ENCODE measurements at regions not wholly inside any gene's neighbourhood (a gene's known extent, or its start where the extent isn't known, plus 50 kb on each side); places are given as distances from the start of the nearest gene placed in this dataset.

DNA sequence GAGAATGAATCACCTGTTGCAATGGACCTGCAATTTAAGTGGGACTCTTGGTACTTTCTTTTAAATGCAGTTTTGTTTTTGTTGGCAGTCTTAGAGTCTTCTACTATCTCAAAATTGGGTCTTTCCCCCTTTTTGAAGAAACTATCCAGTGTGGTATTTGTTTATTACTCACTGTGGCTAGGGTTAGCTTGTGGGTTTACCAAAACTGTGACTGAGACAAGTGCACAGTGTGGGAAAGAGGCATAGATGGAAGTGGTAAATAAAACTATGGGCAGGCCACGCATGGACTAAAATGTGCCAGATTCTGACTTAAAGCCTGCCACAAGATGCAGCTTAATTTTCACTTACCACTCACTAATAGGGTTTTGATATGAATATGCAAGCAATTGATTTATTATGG lies 1441.7 kb downstream of the PLA2G4A start:
- 70 to 90% methylated on average over 1 of the region's 1 CpG for WGBS, 2 donors
- H3K27me3 ChIP-seq (ENCODE audit: control insufficient read depth in 1 of 2, insufficient read depth in 2 of 2, low read length in 2 of 2) = no peaks in the 10 kb centered on the region
- no peaks in the 10 kb centered on the region for H3K4me1 ChIP-seq (ENCODE audit: control insufficient read depth in 2 of 2, insufficient read depth in 2 of 2, low read length in 1 of 2)
- no peak overlapping the region for H3K27ac ChIP-seq (ENCODE audit: low read depth in 2 of 2, low read length in 1 of 2)
- no peaks in the 10 kb centered on the region for H3K36me3 ChIP-seq (ENCODE audit: control insufficient read depth in 2 of 2, insufficient read depth in 2 of 2, low read length in 1 of 2)
- H3K4me3 ChIP-seq (ENCODE audit: low read depth in 1 of 2, low read length in 2 of 2) = no peak overlapping the region
- H3K9me3 ChIP-seq (ENCODE audit: control insufficient read depth in 2 of 2, insufficient read depth in 1 of 2, low read depth in 1 of 2, low read length in 1 of 2) = peaks cover 0 to 2% of the 10 kb centered on the region in 2 donors

DNA sequence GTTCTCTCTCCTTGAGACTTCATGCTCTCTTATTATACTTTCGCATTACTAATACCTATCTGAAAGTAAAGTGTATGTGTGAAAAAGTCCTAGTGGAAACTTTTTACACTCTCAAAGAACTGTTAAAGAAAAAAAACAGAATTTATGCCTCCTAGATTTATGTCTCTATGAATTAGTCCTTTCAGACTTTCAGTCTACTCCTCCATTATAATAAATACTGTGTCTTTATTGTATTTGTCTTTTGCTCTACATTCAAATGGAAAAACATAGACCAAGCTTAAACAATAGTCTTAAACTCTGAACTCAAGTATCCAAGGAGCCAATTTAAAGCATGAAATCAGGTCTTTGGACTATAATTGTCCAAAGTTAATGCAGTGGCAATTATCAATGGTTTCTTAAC lies 1449.0 kb downstream of the PLA2G4A start:
- Histone ChIP-seq H3K27me3 (ENCODE audit: control insufficient read depth in 1 of 2, insufficient read depth in 2 of 2, low read length in 2 of 2) (no peaks in the 10 kb centered on the region), H3K4me3 (ENCODE audit: low read depth in 1 of 2, low read length in 2 of 2) (no peak overlapping the region), H3K4me1 (ENCODE audit: control insufficient read depth in 2 of 2, insufficient read depth in 2 of 2, low read length in 1 of 2) (no peaks in the 10 kb centered on the region), H3K36me3 (ENCODE audit: control insufficient read depth in 2 of 2, insufficient read depth in 2 of 2, low read length in 1 of 2) (no peaks in the 10 kb centered on the region), H3K27ac (ENCODE audit: low read depth in 2 of 2, low read length in 1 of 2) (no peak overlapping the region), H3K9me3 (ENCODE audit: control insufficient read depth in 2 of 2, insufficient read depth in 1 of 2, low read depth in 1 of 2, low read length in 1 of 2) (no peaks in the 10 kb centered on the region)
- 91 to 94% methylated on average over 1 of the region's 1 CpG for WGBS, 2 donors

DNA sequence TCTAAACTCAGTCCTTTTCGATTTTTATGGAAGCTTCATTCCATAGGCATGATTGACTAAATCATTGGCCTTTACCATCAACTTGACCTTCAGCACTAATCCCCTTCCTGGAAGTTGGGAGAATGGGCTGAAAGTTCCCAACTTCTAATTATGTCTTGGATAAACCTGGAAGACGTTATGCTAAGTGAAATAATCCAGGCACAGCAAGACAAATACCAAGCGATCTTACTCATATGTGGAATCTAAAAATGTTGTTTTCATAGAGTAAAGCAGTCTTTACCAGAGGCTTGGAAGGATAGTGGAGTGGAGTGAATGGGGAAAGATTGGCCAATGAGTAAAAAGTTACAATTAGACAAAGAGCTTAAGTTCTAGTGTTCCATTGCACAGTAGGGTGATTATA lies 1453.2 kb downstream of the PLA2G4A start:
- Histone ChIP-seq H3K4me3 (ENCODE audit: low read depth in 1 of 2, low read length in 2 of 2) (no peak overlapping the region), H3K36me3 (ENCODE audit: control insufficient read depth in 2 of 2, insufficient read depth in 2 of 2, low read length in 1 of 2) (no peaks in the 10 kb centered on the region), H3K9me3 (ENCODE audit: control insufficient read depth in 2 of 2, insufficient read depth in 1 of 2, low read depth in 1 of 2, low read length in 1 of 2) (no peaks in the 10 kb centered on the region), H3K27me3 (ENCODE audit: control insufficient read depth in 1 of 2, insufficient read depth in 2 of 2, low read length in 2 of 2) (no peaks in the 10 kb centered on the region), H3K4me1 (ENCODE audit: control insufficient read depth in 2 of 2, insufficient read depth in 2 of 2, low read length in 1 of 2) (no peaks in the 10 kb centered on the region), H3K27ac (ENCODE audit: low read depth in 2 of 2, low read length in 1 of 2) (no peak overlapping the region)
- WGBS, 2 donors = 59 to 62% methylated on average over 3 of the region's 3 CpGs

DNA sequence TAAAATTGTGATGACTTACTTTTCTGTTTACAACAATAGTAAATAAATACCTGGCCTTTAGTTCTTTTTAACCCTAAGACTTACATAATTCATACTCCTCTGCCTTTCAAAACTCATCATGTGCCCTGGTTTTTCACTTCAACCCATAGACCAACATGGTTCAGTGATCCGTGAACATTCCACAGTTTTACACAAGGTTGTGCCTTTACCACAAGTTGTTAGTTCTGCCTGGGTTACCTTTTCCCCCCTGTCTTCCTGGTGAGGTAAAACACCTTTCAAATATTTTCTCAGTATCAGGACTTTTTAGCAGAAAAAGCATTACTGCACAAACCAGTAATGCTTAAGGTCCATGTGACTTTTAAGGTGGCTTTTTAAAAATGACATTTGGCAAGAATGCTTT lies 1466.4 kb downstream of the PLA2G4A start:
- 74 to 85% methylated on average over 1 of the region's 1 CpG for WGBS, 2 donors

DNA sequence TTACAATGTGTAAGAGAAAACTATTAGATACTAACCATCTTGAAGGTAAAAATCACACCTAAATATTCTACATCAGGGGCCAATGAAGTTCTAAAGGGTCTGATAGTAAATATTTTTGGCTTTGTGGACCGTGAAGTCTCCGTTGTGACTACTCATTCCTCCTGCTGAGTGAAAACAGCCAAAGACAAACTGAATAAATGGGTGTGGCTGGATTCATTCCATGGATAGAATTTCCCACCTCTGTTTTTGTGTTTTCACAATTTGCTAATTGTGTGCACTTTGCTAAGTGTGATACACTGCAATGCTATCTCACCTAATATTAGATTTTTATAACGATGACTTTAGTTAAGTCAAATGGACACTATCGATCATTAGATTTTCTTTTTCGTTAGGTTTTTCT lies 1474.0 kb downstream of the PLA2G4A start:
- 72 to 76% methylated on average over 5 of the region's 5 CpGs for WGBS, 2 donors
- Histone ChIP-seq H3K4me1 (ENCODE audit: control insufficient read depth in 2 of 2, insufficient read depth in 2 of 2, low read length in 1 of 2) (no peaks in the 10 kb centered on the region), H3K9me3 (ENCODE audit: control insufficient read depth in 2 of 2, insufficient read depth in 1 of 2, low read depth in 1 of 2, low read length in 1 of 2) (no peaks in the 10 kb centered on the region), H3K36me3 (ENCODE audit: control insufficient read depth in 2 of 2, insufficient read depth in 2 of 2, low read length in 1 of 2) (no peaks in the 10 kb centered on the region), H3K4me3 (ENCODE audit: low read depth in 1 of 2, low read length in 2 of 2) (no peak overlapping the region), H3K27ac (ENCODE audit: low read depth in 2 of 2, low read length in 1 of 2) (no peak overlapping the region), H3K27me3 (ENCODE audit: control insufficient read depth in 1 of 2, insufficient read depth in 2 of 2, low read length in 2 of 2) (no peaks in the 10 kb centered on the region)

More for the DNA sequence above, 1466.4 kb downstream of the PLA2G4A start:
- Histone ChIP-seq H3K27ac (ENCODE audit: low read depth in 2 of 2, low read length in 1 of 2) (no peak overlapping the region), H3K4me1 (ENCODE audit: control insufficient read depth in 2 of 2, insufficient read depth in 2 of 2, low read length in 1 of 2) (no peaks in the 10 kb centered on the region), H3K9me3 (ENCODE audit: control insufficient read depth in 2 of 2, insufficient read depth in 1 of 2, low read depth in 1 of 2, low read length in 1 of 2) (no peaks in the 10 kb centered on the region), H3K27me3 (ENCODE audit: control insufficient read depth in 1 of 2, insufficient read depth in 2 of 2, low read length in 2 of 2) (no peaks in the 10 kb centered on the region), H3K4me3 (ENCODE audit: low read depth in 1 of 2, low read length in 2 of 2) (no peak overlapping the region), H3K36me3 (ENCODE audit: control insufficient read depth in 2 of 2, insufficient read depth in 2 of 2, low read length in 1 of 2) (no peaks in the 10 kb centered on the region)

DNA sequence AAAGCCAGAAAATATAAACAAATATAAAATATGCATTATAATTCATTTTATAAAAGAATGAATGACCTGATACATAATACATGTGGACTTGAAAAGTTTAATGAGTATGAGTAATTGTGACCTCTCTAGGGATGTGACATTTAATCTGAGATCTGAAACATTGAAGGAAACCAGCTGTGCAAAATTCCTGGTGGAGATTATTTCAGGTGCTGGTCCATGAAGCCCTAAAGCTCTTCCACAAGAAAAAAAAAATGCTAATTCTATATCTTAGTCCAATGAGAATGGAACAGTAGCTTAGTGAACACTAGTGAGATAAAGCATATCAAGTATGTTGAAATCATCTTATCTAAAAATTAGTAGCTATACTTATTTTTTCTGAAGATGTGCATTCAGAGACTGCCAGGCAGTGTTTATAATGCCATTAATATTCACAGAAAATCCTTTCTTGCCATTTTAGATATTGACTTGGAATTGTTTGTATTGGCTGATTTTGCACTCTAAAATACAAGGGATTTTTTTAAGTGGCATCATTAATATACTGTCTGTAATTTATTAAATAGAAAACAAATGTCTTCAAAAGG lies 1485.9 kb downstream of the PLA2G4A start:
- no peak overlapping the region for H3K4me3 ChIP-seq (ENCODE audit: low read depth in 1 of 2, low read length in 2 of 2)

DNA sequence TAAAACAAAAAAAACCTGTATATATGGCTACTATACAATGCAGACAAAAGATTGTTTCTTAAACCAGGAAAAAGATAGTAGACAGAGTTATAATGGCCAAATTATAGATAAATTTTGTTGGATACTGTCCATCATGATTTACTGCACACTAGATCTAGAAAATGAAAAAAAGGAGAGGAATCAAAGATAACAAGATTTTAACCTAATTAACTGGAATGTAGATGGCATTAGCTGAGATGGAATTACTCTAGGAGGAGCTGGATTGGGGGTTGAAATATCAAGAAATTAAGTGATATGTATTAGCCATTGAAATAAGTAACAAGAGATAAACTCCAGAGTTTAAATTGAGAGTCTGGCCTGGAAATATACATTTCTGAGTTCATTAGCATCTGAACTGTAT lies 1489.1 kb downstream of the PLA2G4A start:
- no peak overlapping the region for H3K4me3 ChIP-seq (ENCODE audit: low read depth in 1 of 2, low read length in 2 of 2)
- no peaks in the 10 kb centered on the region for H3K27me3 ChIP-seq (ENCODE audit: control insufficient read depth in 1 of 2, insufficient read depth in 2 of 2, low read length in 2 of 2)
- no peaks in the 10 kb centered on the region for H3K9me3 ChIP-seq (ENCODE audit: control insufficient read depth in 2 of 2, insufficient read depth in 1 of 2, low read depth in 1 of 2, low read length in 1 of 2)
- no peak overlapping the region for H3K27ac ChIP-seq (ENCODE audit: low read depth in 2 of 2, low read length in 1 of 2)
- H3K36me3 ChIP-seq (ENCODE audit: control insufficient read depth in 2 of 2, insufficient read depth in 2 of 2, low read length in 1 of 2) = no peaks in the 10 kb centered on the region
- no peaks in the 10 kb centered on the region for H3K4me1 ChIP-seq (ENCODE audit: control insufficient read depth in 2 of 2, insufficient read depth in 2 of 2, low read length in 1 of 2)

More for the DNA sequence above, 1485.9 kb downstream of the PLA2G4A start:
- Histone ChIP-seq H3K9me3 (ENCODE audit: control insufficient read depth in 2 of 2, insufficient read depth in 1 of 2, low read depth in 1 of 2, low read length in 1 of 2) (no peaks in the 10 kb centered on the region), H3K36me3 (ENCODE audit: control insufficient read depth in 2 of 2, insufficient read depth in 2 of 2, low read length in 1 of 2) (no peaks in the 10 kb centered on the region), H3K4me1 (ENCODE audit: control insufficient read depth in 2 of 2, insufficient read depth in 2 of 2, low read length in 1 of 2) (no peaks in the 10 kb centered on the region), H3K27me3 (ENCODE audit: control insufficient read depth in 1 of 2, insufficient read depth in 2 of 2, low read length in 2 of 2) (no peaks in the 10 kb centered on the region), H3K27ac (ENCODE audit: low read depth in 2 of 2, low read length in 1 of 2) (no peak overlapping the region)

DNA sequence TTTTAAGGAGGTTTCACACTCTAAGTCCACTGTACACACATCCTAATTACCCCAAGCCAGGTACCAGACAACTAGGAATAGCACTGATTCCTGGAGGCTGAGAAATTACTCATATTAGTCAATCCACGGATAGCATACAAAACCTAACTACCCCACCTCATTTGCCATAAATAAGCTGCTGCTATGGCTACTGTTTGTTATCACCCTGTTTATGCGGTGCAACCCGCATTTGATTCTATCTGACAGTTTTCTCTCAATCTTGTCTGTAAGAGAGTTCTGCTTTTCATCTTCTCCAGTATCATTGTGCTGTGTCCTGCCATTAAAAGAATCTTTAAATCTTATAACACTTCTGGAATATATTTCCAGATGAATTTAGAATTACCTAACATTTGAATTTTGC lies 1496.5 kb downstream of the PLA2G4A start:
- Histone ChIP-seq H3K4me1 (ENCODE audit: control insufficient read depth in 2 of 2, insufficient read depth in 2 of 2, low read length in 1 of 2) (no peaks in the 10 kb centered on the region), H3K4me3 (ENCODE audit: low read depth in 1 of 2, low read length in 2 of 2) (no peak overlapping the region)
- 91 to 92% methylated on average over 3 of the region's 3 CpGs for WGBS, 2 donors

DNA sequence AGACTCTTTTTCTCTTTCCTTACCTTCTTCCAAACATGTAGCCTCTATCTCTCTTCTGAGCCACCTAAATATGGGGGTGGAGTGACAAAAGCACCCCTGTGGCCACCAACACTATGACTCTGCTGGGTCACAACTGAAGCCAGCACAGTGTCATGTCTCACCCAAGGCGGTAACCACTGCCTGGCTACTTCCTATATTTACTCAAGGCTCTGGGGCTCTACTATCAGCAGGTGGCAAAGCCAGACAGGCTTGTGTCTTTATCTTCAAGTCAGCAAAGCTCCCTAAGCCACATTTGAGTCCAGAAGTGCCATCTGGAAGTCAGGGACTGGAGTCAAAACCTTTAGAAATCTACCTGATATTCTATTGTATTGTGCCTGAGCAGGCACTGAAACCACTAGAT lies 1515.2 kb downstream of the PLA2G4A start:
- WGBS, 2 donors = 38 to 63% methylated on average over 1 of the region's 1 CpG
- Histone ChIP-seq H3K4me1 (ENCODE audit: control insufficient read depth in 2 of 2, insufficient read depth in 2 of 2, low read length in 1 of 2) (no peaks in the 10 kb centered on the region), H3K4me3 (ENCODE audit: low read depth in 1 of 2, low read length in 2 of 2) (no peak overlapping the region), H3K27me3 (ENCODE audit: control insufficient read depth in 1 of 2, insufficient read depth in 2 of 2, low read length in 2 of 2) (no peaks in the 10 kb centered on the region), H3K9me3 (ENCODE audit: control insufficient read depth in 2 of 2, insufficient read depth in 1 of 2, low read depth in 1 of 2, low read length in 1 of 2) (no peaks in the 10 kb centered on the region), H3K36me3 (ENCODE audit: control insufficient read depth in 2 of 2, insufficient read depth in 2 of 2, low read length in 1 of 2) (no peaks in the 10 kb centered on the region), H3K27ac (ENCODE audit: low read depth in 2 of 2, low read length in 1 of 2) (no peak overlapping the region)

More for the DNA sequence above, 1496.5 kb downstream of the PLA2G4A start:
- Histone ChIP-seq H3K27me3 (ENCODE audit: control insufficient read depth in 1 of 2, insufficient read depth in 2 of 2, low read length in 2 of 2) (no peaks in the 10 kb centered on the region), H3K9me3 (ENCODE audit: control insufficient read depth in 2 of 2, insufficient read depth in 1 of 2, low read depth in 1 of 2, low read length in 1 of 2) (no peaks in the 10 kb centered on the region), H3K36me3 (ENCODE audit: control insufficient read depth in 2 of 2, insufficient read depth in 2 of 2, low read length in 1 of 2) (no peaks in the 10 kb centered on the region), H3K27ac (ENCODE audit: low read depth in 2 of 2, low read length in 1 of 2) (no peak overlapping the region)

DNA sequence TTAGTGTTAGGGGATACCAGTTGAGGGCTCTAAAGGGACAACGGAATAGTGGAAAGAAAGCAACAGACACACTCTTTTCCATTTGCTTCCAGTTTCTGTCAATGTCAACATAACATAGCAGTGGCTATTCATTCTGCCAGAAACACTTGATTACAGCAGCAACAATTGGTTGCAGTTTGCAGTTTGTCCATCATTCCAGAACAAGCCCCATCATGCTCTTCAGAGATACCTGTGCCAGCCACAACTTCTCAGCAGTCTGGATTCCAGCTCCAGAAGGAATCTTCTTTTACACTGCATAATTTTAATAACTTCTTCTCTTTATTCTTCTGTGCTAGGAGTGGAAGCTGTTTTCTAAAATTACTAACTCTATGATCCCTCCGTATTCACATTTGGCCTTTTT lies 1521.4 kb downstream of the PLA2G4A start:
- WGBS, 2 donors = 63 to 80% methylated on average over 2 of the region's 2 CpGs
- no peak overlapping the region for H3K27ac ChIP-seq (ENCODE audit: low read depth in 2 of 2, low read length in 1 of 2)
- H3K27me3 ChIP-seq (ENCODE audit: control insufficient read depth in 1 of 2, insufficient read depth in 2 of 2, low read length in 2 of 2) = no peaks in the 10 kb centered on the region
- H3K4me1 ChIP-seq (ENCODE audit: control insufficient read depth in 2 of 2, insufficient read depth in 2 of 2, low read length in 1 of 2) = no peaks in the 10 kb centered on the region
- H3K36me3 ChIP-seq (ENCODE audit: control insufficient read depth in 2 of 2, insufficient read depth in 2 of 2, low read length in 1 of 2) = no peaks in the 10 kb centered on the region
- peaks cover 0 to under 1% of the 10 kb centered on the region in 2 donors for H3K9me3 ChIP-seq (ENCODE audit: control insufficient read depth in 2 of 2, insufficient read depth in 1 of 2, low read depth in 1 of 2, low read length in 1 of 2)
- no peak overlapping the region for H3K4me3 ChIP-seq (ENCODE audit: low read depth in 1 of 2, low read length in 2 of 2)
